ENCODE measurements at regions not wholly inside any gene's neighbourhood (a gene's known extent, or its start where the extent isn't known, plus 50 kb on each side); places are given as distances from the start of the nearest gene placed in this dataset.
"Not testable (repeated sequence)": the region's sequence is repeated elsewhere in the genome, so short reads cannot be mapped to it uniquely, and the experiment has no call there.

DNA sequence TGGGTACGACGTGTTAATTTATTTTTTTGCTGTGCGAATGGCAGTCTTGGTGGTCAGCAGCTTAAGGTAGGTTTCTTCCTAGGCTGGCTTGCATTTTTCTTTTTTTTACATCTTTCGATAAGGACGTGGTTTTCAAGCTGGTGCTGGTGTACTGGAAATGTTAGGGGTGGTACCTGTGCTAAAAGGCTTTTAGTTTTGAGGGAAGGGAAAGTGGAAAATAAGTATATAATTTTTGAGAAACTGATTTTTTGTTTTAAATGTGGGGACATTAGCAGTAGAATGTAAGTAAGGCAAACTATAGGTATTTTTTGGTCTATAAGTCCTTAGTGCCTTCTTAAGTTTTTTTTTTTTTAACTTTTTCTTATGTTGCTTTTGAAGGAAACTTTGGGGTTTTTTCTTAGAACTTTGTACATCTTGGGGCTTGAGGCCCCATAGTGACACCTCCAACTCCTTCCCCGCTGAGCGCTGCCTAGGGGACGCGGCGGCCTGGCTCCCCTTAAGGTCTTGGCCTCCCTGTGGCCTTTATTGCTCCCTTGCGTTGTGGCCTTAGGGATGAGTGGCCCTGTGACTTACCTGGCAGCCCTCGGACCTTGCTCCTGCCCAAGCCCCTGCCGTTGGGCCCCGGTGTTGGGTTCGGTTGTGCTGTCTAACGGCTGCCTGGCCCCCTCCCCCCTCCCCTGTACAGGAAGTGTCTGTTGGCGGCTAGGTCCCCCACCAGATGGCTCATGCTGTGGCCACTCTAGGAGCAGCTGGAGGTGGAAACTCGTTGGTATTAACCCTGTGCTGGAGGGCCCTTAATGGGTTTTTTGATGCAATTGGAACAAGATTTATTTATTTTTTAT is 88.0 kb upstream of the RPRML start:
- DNase-seq (ENCODE audit: low spot score), result peak; percentile 77

GRCh38 chr17:47066095-47066494 is 87.0 kb upstream of the RPRML start:
- DNase-seq (ENCODE audit: low spot score), result no peak

DNA sequence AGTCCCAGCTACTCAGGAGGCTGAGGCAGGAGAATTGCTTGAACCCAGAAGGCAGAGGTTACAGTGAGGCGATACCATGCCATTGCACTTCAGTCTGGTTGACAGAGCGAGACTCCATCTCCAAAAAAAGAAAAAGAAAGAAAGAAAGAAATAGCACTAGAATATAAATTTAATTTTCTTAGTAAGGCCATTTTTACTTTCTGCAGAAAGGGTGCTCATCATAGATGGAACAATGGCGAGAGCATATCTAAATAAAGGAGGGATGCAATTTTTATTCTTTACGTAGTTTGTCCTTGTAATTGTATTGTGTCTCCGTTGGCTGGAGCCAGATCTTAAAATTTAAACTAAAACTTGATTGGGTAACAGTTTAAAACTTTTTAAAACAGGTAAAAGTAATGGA is 85.6 kb upstream of the RPRML start:
- no peak for DNase-seq (ENCODE audit: low spot score)

- no peak for DNase-seq (ENCODE audit: low spot score)
Observed at GRCh38 chr17:47063475-47063874, 84.4 kb upstream of the RPRML start.

GRCh38 chr17:47062851-47063250 is 83.8 kb upstream of the RPRML start:
- not testable (repeated sequence) for DNase-seq (ENCODE audit: low spot score)

DNA sequence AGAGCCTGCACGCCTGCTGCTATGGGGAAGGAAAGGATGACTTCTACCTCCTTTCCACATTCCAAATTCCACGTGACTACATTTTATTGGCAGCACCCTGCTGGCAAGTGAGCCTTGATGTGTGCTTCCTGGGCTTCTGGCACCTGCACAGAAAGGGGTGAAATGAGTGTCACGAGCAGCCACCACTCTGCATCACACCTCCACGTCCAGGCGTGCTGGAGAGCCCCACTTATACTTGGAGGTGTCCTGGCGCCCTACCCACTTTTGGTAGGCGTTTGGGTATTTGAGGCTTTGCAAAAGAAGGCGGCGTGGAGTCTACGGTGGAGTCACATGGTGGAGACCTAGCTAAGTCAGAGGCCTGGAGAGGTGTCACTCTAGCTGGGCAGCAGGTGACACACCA is 81.0 kb upstream of the RPRML start:
- DNase-seq (ENCODE audit: low spot score), result not testable (repeated sequence)

DNA sequence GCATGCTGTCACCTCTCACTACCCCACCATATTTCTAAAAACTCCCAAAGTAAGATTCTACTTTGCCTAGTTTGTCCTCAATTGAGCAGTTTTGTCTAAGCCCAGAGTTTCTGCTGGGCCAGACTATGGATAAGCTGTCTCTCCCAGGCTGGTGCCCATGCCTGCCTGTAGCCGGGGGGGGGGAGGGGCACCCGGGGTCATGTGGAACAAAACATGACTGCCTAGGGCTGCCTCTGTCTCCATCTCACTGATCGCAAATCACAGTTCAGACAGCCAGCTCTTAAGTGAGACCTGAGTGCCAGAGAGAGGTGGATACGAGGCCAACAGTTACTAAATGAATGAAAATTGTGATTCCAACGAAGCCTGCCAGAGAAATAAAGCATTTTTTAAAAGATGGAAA is 78.8 kb upstream of the RPRML start:
- no peak for DNase-seq (ENCODE audit: low spot score)

- DNase-seq (ENCODE audit: low spot score), result not testable (repeated sequence)
Observed at GRCh38 chr17:47057279-47057678, 78.2 kb upstream of the RPRML start.

- not testable (repeated sequence) for DNase-seq (ENCODE audit: low spot score)
Observed at GRCh38 chr17:47056687-47057086, 77.6 kb upstream of the RPRML start.

Measured in kidney capillary endothelial cell (primary cell).